HG02798 (cell line): ENCODE measurements at regions not wholly inside any gene's neighbourhood (a gene's known extent, or its start where the extent isn't known, plus 50 kb on each side); places are given as distances from the start of the nearest gene placed in this dataset.

Experiments
- ATAC-seq: cut with Tn5 transposase; IDR thresholded peaks from one replicate; pipeline ENCODE4 v1.9.1; 2021; ENCODE audit warnings: mild to moderate bottlenecking; ENCODE audit not compliant: unreplicated experiment, poor library complexity

DNA sequence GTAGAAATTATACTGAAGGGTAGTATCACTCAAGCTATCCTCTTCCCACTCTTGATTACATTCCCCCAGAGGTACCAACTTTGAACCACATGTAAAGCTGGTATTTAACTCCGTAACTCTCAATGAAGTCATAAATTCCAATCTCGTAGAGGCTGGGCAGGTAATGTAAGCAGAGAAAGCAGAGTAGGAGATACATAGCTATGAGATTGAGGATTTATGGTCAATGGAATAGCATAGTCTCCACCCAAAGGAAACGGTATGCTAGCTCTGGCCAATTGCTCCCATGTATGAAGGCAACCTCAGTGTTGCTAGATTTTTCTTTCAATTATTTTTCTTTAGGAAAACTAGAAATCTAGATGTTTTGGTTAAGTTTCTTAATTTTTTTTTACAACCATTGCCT is 163.1 kb upstream of the NRIP1 start:
- no peak for ATAC-seq

GRCh38 chr21:15229390-15229789 is 164.6 kb upstream of the NRIP1 start:
- ATAC-seq, result no peak

DNA sequence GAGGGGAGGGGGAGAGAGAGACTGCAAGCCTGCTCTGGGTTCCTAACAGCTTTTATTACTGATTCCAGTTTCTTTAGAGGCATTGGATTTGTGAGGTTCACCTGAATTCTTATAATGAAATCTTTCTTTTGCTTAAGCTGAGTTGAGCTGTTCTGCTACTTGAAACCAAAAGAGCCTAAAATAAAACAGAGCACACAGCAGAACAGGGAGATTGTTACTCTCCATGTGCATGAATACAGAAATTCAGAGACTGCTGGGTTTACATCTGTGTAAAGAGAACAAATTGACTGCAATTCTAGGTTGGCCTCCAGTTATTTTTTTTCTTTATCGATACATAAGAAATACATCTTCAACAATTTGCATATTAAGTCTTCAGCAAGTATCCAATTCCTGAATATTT is 168.8 kb upstream of the NRIP1 start:
- no peak for ATAC-seq

GRCh38 chr21:15236111-15236510 is 171.3 kb upstream of the NRIP1 start:
- ATAC-seq, result no peak

DNA sequence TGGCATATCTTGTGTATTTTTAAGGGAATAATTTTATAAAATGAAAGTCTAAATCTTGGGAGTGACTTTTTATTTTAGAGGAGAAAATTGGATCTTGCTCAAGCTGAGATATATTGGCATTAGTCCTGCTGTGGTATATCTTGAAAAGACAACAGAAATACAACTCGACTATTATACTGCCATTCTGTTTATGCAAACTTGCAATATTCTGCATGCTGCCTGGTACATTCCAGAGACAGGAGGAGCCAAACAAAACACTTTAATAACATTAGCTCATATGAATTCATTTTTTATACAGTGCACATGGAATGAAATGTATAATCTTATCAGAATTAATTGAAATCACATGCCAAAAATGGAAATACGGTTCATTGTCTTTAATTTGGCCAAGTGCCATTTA is 176.0 kb upstream of the NRIP1 start:
- ATAC-seq, result no peak

DNA sequence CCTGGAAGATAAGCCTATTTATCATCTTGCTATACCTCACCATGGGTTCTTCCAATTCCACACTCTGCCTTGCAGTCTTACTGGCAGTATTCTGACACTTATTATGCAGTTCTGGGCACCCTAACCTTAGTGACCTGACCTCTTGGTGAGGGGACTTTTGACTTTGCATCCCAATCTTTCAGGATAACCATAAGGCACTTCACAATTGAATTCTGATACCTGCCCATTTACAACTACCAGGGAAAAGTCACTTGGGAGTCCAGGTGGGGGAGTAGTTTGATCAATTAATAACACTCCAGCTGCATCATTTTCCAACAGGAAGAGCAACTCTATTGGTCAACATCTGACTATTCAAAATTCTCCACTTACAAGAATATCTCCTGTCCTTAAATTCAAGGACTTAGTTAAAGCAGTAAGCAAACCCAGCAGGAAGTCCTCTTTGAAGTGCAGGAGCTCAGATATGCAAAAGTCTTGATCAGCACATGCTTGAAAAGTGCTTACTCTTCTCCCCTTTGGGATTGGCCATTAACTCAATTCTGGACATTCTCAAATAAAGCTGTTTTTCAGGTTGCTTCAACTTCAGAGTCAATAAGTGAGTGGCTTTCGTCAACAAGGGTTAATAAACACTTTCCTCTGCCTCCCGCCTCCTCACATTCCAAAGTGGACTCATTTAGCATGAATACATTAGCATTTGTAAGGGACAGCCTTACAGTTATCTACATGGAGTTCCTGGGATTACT is 177.4 kb upstream of the NRIP1 start:
- ATAC-seq, result no peak

DNA sequence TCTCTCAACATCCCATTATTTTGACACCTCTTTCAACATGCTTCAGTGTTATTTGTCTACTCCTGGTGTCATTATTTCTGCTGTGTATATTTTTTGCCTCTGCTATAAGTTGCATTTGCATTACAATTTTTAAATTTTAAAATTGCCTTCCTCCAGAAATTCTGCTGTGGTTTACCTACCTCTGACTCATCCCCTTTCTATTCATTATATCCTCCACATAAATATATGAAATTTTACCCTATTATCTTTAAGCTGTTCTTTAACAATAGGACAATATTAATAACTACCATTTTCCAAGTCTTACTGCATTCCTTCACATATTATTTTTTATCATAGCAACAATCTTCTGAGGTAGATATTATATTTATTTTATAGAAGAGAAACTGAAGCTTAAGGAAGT is 178.1 kb upstream of the NRIP1 start:
- ATAC-seq, result no peak

DNA sequence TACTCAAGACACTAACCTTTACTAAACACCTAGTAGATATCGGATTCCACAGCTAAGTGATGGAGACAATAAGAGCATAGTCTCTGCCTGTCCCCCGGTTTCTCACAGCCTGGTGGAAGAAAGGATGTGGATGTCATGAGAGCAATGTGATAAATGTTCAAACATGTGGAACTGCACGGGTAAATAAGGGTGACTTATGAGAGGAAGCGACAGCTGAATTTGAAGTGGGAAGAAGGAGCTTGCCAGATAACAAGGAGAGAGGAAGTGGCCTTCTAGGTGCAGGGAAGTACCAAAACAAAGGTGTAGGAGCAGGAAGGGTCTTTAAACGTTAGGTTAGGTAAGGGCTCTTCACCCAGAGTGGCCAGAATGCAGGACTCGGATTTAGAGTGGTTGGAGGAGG is 178.6 kb upstream of the NRIP1 start:
- ATAC-seq, result no peak

GRCh38 chr21:15247613-15248012 is 182.8 kb upstream of the NRIP1 start:
- ATAC-seq, result no peak

GRCh38 chr21:15249285-15249993 is 184.6 kb upstream of the NRIP1 start:
- no peak for ATAC-seq

- ATAC-seq, result no peak
These were observed 185.6 kb upstream of the NRIP1 start for GRCh38 chr21:15250384-15250783.

- ATAC-seq, result no peak
These were observed 187.6 kb upstream of the NRIP1 start for GRCh38 chr21:15252431-15252830.

DNA sequence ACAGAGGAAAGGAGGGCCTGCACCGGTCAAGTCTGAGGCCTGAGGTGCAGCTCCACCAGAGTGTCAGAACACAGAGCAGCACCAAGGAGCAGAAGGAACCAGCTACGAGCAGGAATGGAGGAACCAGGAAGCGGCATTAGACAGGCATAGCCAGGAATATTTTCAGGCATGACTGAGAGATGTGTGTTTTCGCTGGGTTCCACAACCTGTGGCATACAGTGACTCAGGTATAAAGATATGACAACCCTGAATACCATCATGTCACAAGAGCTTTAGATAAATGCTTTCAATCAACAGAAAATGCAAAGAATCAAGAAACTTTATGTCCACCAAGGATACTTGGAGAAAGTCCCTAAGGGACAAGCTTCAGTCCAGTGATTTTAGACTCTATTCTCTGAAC is 189.3 kb upstream of the NRIP1 start:
- ATAC-seq, result no peak

DNA sequence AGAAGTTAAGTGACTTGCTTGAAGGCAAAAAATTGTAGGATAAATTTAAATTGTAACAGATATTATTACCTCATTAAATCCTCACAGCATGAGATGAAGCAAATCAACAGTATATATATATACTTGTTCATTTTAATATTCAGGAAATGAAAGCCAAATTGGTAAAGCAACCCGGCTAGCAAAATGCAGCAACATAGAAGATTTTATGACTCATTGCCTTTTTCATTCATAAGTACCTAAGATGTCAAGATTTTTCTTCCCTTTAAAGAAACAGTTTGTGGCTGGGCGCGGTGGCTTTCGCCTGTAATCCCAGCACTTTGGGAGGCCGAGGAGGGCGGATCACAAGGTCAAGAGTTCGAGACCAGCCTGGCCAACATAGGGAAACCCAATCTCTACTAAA is 190.5 kb upstream of the NRIP1 start:
- ATAC-seq, result no peak

DNA sequence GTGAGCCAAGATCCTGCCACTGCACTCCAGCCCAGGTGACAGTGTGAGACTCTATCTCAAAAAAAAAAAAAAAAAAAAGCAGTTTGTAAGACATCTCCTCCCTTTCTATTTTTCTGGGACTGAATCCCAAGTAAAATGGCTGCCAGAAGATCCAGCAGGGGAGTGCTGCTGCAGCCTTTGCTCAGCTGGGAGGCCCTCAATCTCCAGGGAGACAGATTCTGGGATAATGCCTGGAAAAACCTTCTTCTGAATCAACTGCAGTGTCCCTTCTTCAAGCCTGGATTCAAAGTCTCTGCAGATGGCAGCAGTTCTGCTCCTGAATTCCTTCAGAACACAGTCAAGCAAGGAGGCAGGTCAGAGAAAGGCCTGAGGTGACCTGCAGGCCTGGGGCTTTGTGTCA is 191.0 kb upstream of the NRIP1 start:
- ATAC-seq, result no peak

GRCh38 chr21:15256996-15257395 is 192.2 kb upstream of the NRIP1 start:
- ATAC-seq, result no peak

- ATAC-seq, result no peak
These were observed 192.8 kb upstream of the NRIP1 start for GRCh38 chr21:15257646-15258045.

DNA sequence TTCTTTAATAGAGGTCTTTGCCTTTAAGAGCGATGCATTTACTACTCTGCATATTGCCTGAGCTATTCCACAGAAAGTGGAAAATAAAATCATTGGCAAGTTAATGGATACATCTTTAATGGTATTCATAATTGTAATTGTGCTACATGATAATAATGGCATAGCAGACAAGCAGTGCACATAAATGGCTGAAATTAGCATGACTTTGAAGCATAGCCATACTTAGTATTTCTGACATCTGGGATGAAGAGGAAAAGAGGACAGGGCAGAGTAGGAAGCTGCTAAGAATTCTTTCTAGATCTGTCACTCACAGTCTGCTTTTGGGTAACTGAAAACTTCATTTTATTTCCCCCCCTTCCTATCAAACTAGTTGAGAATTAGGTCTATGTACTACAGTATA is 195.0 kb upstream of the NRIP1 start:
- no peak for ATAC-seq

DNA sequence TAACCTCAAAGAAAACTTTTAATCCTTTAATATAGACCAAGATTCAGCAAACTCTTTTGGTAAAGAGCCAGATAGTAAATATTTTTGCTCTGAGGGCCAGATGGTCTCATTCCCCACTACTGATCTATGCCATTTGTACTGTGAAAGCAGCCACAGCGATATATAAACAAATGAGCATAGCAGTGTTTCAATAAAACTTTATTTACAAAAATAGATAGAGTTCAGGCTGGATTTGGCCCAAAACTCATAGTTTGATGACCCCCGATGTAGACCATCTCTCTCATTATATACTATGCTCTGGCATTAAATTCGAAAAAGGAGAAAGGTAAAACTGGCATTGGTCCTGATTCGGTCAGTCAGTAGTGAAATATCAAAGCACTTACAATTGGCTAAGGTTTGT is 195.8 kb upstream of the NRIP1 start:
- ATAC-seq, result no peak

DNA sequence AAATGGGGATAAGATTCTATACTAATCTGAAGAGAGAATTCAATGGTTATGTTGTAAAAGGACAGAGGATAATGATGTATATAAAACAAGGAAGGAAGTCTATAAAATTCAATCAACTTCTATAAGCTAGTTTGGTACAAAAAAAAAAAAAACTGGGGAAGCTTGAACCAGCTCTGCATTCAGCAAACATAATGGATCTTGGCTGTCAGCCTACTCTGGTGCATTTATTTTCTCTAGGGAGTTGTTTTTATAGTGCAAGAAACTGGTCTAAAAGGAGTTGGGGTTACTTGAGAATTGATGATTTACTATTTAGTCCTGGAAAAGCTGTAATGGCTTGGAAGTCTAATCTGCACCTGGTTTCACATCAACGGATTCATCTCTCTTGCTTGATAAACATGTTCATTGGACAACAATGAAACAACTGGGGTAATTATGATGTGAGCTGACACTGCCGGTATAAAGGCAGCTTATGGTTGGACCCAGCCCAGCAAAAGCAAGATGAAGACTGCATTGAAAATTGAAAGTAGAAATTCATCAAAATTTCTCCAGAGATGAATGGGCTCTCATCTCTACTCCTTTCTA is 199.4 kb upstream of the NRIP1 start:
- no peak for ATAC-seq

GRCh38 chr21:15272171-15272570 is 207.4 kb upstream of the NRIP1 start:
- no peak for ATAC-seq

GRCh38 chr21:15272591-15272990 is 207.8 kb upstream of the NRIP1 start:
- no peak for ATAC-seq
